Activated CD8-positive, alpha-beta memory T cell treated with anti-CD3 and anti-CD28 coated beads for 24 hours (primary cell): ENCODE measurements at regions not wholly inside any gene's neighbourhood (a gene's known extent, or its start where the extent isn't known, plus 50 kb on each side); places are given as distances from the start of the nearest gene placed in this dataset.

ENCODE experiments used
- DNase-seq: peaks from one replicate; pipeline ENCODE4 v3.0.0-alpha.2; 2020

DNA sequence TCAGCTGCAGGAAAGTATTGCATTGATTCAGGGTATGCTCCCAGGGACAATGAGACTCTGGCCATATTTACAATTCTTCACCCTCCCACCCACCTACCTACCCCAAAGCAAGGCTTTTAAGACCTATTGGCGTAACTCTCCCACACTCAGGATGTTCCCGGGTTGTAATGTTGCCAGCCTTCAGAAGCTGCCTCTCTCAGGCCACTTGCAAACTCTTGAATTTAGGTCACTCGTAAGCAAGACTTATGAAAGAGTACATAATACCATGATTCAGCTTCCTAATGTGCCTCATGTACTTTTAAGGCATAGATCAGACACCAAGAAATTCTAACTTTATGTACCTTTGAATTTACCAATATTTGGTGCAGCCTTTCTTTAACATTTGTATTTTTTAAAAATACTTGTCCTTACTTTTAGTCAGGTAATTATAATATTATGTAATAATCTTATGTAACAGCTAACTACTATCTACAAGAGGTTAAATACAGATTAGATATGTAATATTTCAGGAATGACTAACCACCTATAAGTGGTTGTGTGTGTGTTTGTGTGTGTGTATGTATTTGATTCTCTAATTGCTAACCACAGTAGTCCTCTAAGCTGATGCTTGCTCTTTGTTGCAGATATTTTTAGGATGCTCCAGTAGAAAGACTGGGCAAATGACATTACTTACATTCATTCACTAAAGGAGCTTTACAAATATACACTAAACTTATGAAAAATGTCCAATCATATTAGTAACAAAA lies 630.5 kb upstream of the MEF2C start:
- no peak for DNase-seq

DNA sequence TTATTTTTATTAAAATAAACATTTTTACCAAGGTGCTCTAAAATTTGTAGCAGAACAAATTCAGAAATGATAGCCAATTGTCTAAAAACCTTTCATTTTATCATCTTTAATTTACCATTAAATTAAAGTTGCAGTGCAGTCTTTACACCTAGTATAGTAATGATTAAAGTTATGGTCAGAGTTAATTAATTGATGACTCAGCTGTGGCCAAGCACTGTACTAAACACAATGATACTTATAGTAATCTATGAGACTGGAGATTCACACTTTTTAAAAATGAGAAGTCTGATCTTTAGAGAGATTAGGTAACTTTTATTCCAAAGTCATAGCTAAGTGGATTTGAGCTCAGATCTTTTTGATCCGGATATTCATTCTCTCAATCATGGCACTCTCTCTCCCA lies 621.1 kb upstream of the MEF2C start:
- no peak for DNase-seq

DNA sequence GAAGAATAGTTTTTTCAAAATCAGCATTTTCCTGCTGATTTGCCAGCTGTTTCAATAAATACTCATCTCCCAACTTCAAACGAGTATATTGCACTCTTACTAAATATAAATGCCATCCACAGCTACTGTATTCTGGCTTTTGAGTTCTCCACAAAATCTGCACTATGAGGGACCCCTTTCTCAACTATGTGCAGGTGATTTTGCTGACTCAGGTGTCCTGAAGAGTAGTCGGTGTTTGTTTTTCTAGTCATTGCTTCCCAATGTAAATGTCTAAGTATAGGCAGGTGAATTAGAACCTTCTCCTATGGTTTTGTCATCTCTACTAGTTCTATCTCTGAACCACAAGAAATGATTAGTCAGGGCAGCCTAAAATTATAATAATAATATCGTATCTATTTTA lies 616.8 kb upstream of the MEF2C start:
- DNase-seq = no peak

DNA sequence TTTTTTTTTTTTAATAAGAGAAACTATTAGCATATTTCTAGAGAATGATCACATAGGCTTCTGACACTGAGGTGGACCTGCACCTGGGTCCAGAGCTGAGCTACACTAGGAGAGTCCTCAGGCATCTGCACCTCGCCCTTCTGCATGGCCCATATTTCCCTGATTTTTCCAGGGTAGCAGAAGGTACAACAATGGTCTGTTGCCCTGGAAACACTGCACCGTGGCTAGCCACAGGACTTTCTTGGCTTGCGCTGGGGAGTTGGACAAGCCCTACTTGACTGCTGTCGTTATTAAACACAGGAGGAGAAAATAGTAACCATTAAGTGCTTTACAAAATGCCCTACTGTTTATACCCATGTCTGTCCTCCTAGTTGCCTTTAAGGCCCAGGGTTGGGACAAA lies 615.7 kb upstream of the MEF2C start:
- no peak for DNase-seq

DNA sequence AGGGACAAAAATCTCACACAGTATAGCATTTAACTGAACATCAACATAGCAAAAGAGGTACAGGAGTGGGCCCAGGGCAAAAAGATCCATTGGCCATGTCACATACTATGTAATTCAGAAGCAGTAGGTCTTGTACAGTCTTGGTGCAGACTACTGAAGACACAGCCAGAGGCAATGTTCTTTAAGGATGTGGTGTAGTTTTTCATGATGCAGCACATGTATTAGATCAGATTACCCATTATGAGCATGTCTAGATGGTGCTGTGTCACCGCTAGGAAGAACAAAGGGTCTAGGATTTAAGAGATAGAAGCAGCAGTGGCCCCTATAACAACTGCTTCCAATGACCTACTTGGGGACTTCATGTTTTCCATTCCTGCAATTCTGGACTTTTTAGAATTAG lies 610.4 kb upstream of the MEF2C start:
- no peak for DNase-seq

DNA sequence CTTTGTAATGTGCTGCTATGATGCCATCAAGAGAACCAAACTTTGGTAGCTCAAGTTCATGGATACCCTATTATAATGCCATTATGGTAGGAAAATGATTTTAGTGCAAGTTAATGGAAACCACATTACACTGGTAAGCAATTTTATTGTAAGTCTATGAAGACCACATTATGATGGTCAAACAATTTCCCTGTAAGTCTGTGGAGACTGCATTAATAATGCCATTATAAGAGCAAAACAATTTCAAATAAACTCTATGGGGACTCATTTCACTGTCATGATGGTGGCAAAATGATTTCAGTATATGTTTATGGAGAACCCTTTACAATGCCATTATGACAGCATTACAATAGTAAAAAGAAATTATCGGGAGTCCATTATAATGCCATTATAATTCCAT lies 602.0 kb upstream of the MEF2C start:
- DNase-seq = no peak

DNA sequence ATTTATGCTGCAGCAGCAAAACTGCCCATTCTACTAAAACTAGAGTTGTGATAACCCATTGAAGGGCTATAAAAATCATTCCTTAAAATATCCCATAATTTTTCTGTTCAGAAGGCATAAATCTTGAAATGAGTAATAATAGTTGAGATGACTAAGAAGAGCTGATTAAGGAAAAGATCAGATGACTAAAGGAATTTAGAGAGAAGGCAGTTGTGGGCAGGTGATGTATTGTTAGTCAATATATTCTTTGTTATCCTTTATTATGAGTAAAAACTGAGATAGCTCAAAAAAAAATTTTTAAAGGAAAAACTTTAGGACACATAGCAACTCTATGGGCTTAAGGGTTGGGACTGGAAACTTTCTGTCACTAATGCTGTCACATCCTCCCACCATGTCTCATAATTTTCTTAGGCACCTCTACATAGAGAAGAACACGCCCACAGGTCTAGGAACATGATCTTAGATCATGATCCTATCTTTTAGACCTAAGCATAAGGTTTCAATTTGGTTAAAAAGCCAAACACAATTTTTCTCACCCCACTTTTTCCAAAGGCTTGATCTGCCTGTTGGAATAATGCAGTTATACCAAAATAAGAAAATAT lies 597.5 kb upstream of the MEF2C start:
- DNase-seq = no peak

DNA sequence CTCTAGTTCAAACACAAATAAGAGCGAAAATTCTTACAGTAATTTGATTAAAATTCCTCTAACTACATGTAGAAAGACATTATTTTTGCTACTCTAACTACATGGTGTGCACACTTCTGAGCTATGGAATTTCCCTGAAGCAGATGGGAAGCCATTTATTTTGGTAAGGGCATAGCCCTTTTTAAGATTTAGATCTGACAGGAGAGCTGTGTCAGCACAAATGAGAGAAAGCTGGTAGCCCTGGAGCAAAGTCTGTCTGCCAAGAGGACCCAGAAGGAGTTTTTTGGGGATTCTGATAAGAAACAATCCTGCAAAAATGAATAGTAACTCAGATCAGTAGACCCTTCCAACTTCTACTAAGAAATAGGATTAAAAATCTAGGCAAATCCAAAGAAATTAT lies 595.9 kb upstream of the MEF2C start:
- DNase-seq = no peak

DNA sequence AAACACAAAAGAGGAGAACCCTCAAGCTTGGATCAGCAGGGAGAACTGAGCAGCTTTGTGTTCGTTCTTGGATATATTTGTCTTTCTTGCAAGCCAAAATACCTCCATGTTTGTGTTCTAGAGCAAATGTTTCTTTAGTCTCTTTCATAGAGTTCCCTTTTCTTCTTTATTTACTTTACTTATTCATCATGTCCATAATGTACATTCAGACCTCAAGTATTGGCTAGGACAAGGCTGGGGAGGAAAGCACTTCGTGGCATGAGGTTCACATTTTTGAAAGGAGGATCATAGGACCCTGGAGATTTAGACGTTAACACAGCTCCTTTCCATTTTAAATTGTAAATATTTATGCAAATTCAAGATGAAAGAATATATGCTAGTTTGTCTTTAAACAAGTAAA lies 590.2 kb upstream of the MEF2C start:
- DNase-seq = no peak

DNA sequence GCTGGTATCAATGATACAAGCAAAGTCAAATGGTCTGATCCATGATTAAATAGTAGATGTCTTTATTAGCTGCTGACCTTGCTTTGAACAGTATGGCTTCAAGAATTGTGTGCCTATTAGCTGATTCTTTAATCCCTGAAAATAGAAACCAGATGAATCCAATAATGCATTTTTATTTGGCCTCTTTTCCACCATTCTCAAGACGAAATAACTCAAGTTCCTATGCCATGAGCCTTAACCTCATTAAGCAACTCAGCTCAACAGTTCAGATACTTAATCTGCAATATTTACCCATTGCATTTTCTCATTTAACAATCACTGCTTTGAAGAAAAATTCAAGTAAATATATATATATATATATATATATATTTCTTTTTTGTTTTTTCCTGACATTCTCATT lies 588.6 kb upstream of the MEF2C start:
- DNase-seq = no peak

DNA sequence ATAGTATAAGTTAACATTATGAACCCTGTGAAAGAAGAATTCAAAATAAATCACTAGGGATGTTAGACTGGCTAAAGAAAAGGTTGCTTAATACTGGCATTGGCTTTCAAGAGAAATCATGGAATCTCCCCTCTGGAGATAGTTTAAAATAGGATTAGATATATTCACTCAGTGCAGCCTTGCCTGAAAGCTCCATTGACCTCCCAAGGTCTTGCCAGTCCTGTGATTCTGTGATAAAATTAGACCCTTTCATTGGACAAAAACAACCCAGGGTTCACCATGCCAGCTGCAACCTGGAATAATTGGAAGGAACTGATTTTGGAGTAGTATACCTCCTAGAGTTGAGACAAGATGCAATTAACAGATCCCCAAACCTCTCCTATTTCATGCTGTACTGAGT lies 588.1 kb upstream of the MEF2C start:
- DNase-seq = no peak

DNA sequence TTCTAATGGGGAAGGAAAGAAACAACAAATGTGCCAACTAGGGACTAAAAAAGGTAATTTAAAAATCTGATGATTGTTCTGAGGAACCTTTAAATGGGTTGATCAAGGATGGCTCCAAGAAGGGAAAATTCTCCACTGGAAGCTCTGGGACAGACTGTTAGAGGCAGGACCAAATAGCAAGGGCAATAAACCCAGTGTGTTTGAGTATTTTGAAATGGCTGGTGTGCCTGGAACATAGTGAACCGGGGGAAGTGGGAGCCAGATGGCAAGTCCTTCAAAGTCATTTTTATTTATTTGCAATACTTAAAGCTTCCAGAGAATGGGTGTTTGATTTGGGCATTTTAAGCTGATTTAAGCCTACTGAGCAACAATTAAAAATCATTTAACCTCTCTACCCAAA lies 587.7 kb upstream of the MEF2C start:
- no peak for DNase-seq

DNA sequence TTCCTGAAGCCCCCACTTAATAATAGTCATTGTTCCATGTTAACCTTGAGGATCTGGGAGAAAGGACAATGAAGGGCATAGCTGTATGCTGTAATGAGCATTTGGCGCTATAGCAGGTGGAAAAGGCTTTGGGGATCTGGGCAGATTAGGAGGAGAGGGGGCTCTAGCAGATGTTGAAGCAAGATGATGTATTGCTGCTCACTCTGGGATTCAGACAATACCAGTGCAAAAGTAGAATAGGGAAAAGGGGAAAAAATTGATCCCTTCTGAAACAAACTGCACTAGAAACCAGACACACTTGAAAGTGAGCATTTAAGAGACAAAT lies 575.3 kb upstream of the MEF2C start:
- no peak for DNase-seq

DNA sequence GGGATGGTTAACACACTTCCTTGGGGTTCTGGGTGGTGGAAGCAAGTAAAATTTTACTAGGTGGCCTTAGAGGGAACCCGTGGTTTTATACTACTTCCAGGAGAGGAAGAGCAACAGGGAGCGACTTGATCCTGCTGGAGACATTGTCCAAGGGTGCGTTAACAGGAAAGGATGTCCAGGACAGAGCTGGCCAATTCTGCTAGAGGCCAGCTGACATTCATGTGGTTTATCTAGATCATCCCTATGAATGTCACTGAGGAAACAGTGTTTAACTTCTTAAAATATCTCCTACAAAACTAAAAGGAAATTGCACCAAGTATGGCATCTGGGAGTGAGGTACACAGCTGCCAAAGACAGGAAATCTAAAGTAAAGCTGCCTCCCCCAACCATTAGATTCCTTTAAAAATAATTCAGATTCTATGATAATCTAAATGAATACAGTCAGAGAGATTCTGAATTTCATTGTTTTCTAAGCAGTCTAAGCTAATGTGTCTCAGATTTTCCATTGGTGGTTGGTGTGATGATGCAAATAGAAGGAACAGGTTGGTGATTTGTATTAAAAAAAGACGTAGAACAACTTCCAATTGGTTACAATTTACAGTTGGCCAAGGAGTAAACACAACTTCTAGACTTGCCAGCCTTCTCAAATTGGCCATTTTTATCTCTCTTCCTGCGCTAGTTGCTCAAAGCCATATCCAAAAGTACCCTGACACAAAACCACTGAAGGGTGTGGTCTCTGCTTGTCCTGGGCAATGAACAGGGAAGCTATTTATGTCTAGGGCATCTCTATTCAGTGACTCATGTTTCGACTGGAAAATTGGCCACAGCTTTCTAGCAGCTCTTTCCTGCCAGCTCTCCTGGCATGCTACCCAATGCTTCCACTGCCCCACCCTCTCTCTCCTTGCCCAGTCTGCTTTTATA lies 574.7 kb upstream of the MEF2C start:
- DNase-seq = no peak

DNA sequence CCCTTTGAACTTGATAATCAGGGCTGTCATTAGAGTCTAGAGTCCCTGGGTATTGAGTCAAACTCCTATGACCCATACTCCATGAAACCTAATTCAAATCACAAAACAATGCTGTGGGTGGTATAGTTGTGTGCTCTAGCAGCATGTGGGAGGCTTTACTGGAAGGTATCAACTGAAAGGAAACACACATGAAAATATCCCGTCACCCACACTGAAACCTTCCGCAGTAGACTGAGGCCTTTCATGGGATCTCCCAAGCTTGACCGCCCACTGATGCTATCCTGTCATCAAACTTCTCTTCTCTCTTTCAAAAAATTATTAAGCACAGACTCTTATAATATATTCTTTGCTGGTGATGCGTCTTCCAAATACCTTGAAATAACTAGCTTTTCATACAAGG lies 569.1 kb upstream of the MEF2C start:
- no peak for DNase-seq

DNA sequence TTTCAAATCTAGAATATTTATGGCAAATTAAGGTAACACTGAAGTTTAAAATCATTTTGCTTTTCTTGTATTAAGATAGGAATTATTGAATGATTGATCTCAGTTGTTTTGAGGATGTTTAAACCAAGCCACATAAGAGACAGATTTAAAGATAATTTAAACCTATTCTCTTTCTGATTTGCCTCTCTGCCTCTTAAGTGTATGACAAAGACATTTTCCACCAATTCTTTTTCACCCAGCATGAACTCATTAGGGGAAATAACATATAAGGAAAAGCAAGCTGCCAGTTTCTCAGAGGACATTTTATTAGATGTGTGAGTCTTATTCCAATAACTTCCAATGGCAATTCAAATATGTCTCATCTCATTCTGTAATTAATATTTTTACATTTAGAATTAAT lies 568.3 kb upstream of the MEF2C start:
- DNase-seq = no peak

DNA sequence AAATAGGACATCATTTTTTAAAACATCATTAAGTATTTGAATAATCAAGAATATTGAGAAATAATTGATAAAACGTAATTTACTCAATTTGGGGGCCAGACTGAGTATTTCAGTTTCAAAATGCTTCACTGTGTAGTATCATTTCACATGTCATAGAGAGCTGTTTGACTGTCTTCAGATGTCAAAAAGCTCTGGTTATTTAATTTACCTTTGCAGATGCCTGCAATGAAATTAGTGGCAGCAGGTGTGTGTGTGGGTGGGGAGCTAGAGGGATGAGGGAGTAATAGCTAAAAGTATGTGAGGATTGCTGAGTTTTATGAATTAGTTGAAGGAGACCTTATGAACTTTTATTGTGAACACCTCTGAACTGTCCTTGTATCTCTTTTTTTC lies 567.2 kb upstream of the MEF2C start:
- DNase-seq = no peak

DNA sequence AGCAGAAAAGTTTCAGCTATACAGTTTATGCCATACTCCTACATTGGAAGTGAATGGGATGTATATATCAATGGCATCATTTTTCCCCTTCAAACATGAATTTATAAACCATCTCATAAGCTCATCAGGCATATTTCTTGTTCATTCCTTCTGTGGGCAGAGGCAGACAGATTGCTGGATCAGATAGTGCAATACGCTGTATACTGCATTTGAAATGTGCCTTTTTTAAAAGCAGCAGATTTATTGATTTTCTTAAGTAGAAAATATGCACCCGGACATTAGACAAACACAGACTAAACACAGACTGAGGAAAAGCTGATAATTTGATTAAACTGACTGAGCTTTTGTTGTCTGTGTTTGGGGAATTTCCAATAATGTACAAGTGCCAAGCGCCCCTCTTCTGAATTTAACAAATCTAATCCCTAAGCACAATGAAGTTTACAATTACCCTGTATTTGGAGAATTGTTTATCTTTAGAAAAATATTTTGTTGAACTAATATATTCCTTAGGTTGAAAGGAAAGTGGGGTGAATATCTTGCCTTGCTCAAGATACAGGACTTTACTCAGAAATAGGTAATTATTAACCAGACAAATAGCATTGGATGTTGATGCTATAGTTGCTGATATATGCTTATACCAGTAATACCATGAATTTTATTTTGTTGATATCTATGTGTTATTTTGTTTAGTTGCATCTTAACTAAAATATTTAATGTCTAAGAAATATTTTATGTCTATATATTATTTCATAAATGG lies 566.6 kb upstream of the MEF2C start:
- DNase-seq = no peak

DNA sequence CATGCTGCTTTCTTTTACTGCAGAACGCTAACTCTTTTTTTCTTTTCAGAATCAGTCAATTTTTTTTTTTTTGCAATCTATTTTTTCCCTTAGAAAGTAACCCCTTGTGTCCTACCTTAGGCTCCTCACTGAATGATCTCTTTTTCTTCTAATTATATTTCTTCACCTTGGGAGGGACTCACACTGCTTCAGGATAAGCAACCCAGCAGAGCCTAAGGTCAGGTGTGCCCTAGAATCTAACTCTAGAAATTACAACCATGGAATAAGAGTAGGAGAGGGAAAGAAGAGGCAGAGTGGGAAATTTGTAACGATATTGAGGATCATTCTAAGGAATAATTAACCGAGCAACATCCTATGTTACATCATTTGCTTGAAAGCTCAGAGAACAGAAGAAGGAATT lies 564.0 kb upstream of the MEF2C start:
- DNase-seq = no peak

DNA sequence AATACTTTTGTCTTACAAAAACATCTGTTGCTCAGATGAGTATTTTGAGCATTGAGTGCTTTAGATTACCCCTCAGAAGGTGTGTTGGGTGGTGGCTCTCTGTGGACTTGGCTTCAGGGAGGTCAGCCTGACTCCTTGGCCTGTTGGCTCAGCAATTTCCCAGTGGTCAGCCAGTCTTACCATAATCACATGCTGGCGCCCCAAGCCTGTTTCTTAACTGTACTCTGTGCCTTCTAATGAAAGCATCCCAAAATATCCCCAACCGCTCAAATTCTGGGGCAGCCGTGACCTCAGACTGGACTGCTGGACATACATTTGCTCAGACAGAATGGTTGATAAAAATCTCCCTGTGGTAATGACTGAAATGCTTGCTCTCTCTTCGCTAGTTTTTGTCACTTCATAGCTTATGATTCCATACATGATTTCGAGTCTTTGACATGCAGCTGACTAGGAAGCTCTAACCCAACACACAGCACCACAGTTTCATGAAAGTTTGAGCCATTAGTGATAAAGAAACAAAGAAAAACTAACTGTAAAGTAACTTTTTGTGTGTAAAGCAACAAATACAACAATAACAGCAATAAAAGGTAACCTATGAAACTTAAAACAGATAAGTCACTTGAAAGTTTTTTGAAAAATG lies 562.2 kb upstream of the MEF2C start:
- DNase-seq = no peak

DNA sequence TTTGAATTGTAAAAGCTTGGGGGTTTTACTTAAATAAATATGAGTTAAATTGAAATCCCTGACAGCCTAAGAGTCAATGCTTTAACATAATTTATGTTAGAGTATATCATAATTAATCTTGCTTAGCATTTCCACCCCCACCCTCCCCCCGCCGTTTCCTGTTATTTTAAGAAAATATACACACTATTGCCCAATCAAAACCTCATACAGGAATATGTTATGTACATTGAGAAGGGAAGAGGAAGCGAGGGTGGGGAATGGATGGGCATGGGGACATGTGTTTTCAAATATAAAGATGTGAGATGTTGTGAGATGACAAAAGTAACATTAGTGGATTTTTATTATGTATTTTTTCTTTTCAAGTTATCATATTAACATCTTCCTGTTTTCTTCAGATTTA lies 561.1 kb upstream of the MEF2C start:
- no peak for DNase-seq

DNA sequence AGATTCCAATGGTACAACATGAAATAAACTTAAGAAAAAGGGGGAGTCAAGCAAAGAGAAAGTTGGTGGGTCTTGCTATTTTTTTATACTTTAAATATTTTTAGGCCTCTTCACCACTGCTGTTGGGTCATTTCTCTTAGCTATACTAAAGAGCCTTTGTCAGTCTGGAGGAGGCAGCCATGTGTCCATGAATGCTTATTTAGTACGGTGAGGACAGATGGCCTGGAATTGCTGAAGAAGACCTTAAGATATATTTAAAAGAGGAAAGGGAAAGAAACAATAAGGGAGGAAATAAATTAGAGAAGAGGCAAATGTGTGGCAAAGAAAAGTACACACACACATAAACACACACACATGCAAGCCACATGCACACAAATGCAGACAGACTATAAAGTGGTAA lies 560.5 kb upstream of the MEF2C start:
- no peak for DNase-seq

DNA sequence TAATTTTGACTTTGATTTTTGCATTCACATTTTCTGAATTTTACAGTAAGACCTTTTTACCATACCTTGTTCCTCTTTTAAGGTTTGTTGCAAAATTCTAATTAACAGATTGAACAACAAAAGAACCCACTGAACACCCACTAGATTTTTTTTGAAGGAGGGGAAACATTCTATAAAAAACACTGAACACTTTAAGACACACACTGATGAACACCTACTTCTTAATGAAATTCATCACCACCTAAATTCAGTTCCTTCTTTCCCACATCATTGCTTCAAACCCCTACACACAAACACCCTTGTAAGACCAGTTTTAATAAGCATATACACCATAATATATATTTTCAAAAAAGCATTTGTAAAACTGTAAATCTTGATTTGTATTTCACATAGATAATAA lies 559.0 kb upstream of the MEF2C start:
- DNase-seq = no peak
